ENCODE measurements at regions not wholly inside any gene's neighbourhood (a gene's known extent, or its start where the extent isn't known, plus 50 kb on each side); places are given as distances from the start of the nearest gene placed in this dataset.
"Not testable (repeated sequence)": the region's sequence is repeated elsewhere in the genome, so short reads cannot be mapped to it uniquely, and the experiment has no call there.

GRCh38 chr4:71081192-71081591 lies 87.7 kb downstream of the DCK start:
- DNase-seq = no peak

- DNase-seq = no peak
Measured at GRCh38 chr4:71093745-71094144, 100.3 kb downstream of the DCK start.

GRCh38 chr4:71094201-71094600 lies 100.8 kb downstream of the DCK start:
- no peak for DNase-seq

GRCh38 chr4:71095141-71095540 lies 101.7 kb downstream of the DCK start:
- no peak for DNase-seq

- DNase-seq = no peak
Measured at GRCh38 chr4:71095545-71095944, 102.1 kb downstream of the DCK start.

GRCh38 chr4:71107726-71108125 lies 114.3 kb downstream of the DCK start:
- DNase-seq = no peak

GRCh38 chr4:71110499-71110898 lies 117.0 kb downstream of the DCK start:
- DNase-seq = no peak

- DNase-seq = not testable (repeated sequence)
Measured at GRCh38 chr4:71111133-71111532, 117.7 kb downstream of the DCK start.

GRCh38 chr4:71113294-71113693 lies 119.8 kb downstream of the DCK start:
- DNase-seq = no peak

GRCh38 chr4:71120831-71121524 lies 127.5 kb downstream of the DCK start:
- DNase-seq = no peak

GRCh38 chr4:71123951-71124350 lies 130.5 kb downstream of the DCK start:
- no peak for DNase-seq

GRCh38 chr4:71125137-71125536 lies 131.7 kb downstream of the DCK start:
- no peak for DNase-seq

- DNase-seq = no peak
Measured at GRCh38 chr4:71126719-71127118, 133.3 kb downstream of the DCK start.

- DNase-seq = no peak
Measured at GRCh38 chr4:71130827-71131603, 137.6 kb downstream of the DCK start.

GRCh38 chr4:71132486-71132885 lies 139.0 kb downstream of the DCK start:
- DNase-seq = no peak

GRCh38 chr4:71133491-71133890 lies 140.0 kb downstream of the DCK start:
- DNase-seq = no peak

GRCh38 chr4:71136071-71136470 lies 142.6 kb downstream of the DCK start:
- no peak for DNase-seq

- no peak for DNase-seq
Measured at GRCh38 chr4:71138007-71138615, 144.7 kb downstream of the DCK start.

- DNase-seq = no peak
Measured at GRCh38 chr4:71140563-71140962, 147.1 kb downstream of the DCK start.

GRCh38 chr4:71141125-71141524 lies 147.7 kb downstream of the DCK start:
- no peak for DNase-seq

- no peak for DNase-seq
Measured at GRCh38 chr4:71147261-71147660, 153.8 kb downstream of the DCK start.

GRCh38 chr4:71148545-71148944 lies 155.1 kb downstream of the DCK start:
- no peak for DNase-seq

GRCh38 chr4:71151054-71151453 lies 157.6 kb downstream of the DCK start:
- no peak for DNase-seq

GRCh38 chr4:71156616-71157015 lies 163.2 kb downstream of the DCK start:
- DNase-seq = no peak
